ENCODE measurements at regions not wholly inside any gene's neighbourhood (a gene's known extent, or its start where the extent isn't known, plus 50 kb on each side); places are given as distances from the start of the nearest gene placed in this dataset.

GRCh38 chr16:35510701-35511100 is 2051.3 kb downstream of the TP53TG3F start:
- TF ChIP-seq POLR2A (IDR thresholded peaks at IDR 0.05) (no peak), POLR2AphosphoS5 (IDR thresholded peaks at IDR 0.05) (no peak)

Measured in sigmoid colon (tissue), 4 donors.